ENCODE measurements at regions not wholly inside any gene's neighbourhood (a gene's known extent, or its start where the extent isn't known, plus 50 kb on each side); places are given as distances from the start of the nearest gene placed in this dataset.
"Not testable (repeated sequence)": the region's sequence is repeated elsewhere in the genome, so short reads cannot be mapped to it uniquely, and the experiment has no call there.

GRCh38 chr5:113749334-113749733 lies 235.8 kb downstream of the YTHDC2 start:
- Histone ChIP-seq H3K36me3 (ENCODE audit: insufficient read depth) (no peaks in the 10 kb centered on the region), H3K9me2 (ENCODE audit: insufficient read depth) (no peaks in the 10 kb centered on the region), H3K27ac (ENCODE audit: low read depth) (no peak overlapping the region), H3F3A (replicated peaks; ENCODE audit: low read depth) (no peaks in the 10 kb centered on the region), H3K79me2 (replicated peaks; ENCODE audit: insufficient read depth) (no peaks in the 10 kb centered on the region), H3K4me2 (0 out of 2 replicates have a peak overlapping the region, but pooled peaks have one; percentile 2), H3K4me3 (no peak overlapping the region), H3K4me1 (ENCODE audit: insufficient read depth) (peaks cover 12% of the 10 kb centered on the region), H3K27me3 (ENCODE audit: insufficient read depth) (no peaks in the 10 kb centered on the region), H2AFZ (peak overlapping the region; percentile 5; the same call in 1 of the 2 replicates), H4K20me1 (replicated peaks; ENCODE audit: insufficient read depth) (no peaks in the 10 kb centered on the region)
- H3K4me3 Mint-ChIP-seq = no peak overlapping the region
- H3K36me3 Mint-ChIP-seq (ENCODE audit: low read depth) = peaks cover 14% of the 10 kb centered on the region
- peaks cover 18% of the 10 kb centered on the region for H3K9me3 Mint-ChIP-seq
- peaks cover 12% of the 10 kb centered on the region; the same call in 2 of the 3 replicates for H3K4me1 Mint-ChIP-seq
- ATAC-seq = peak; percentile 56
- peak; percentile 69 for DNase-seq (ENCODE audit: low spot score)
- H3K27ac Mint-ChIP-seq = 0 out of 2 replicates have a peak overlapping the region, but pooled peaks have one; percentile 3
- no peak for TF ChIP-seq ETS1 (IDR thresholded peaks at IDR 0.05)
- TF ChIP-seq EZH2 (IDR thresholded peaks at IDR 0.05; ENCODE audit: low read depth, unreplicated experiment) = no peak
- TF ChIP-seq, protein P1, sequence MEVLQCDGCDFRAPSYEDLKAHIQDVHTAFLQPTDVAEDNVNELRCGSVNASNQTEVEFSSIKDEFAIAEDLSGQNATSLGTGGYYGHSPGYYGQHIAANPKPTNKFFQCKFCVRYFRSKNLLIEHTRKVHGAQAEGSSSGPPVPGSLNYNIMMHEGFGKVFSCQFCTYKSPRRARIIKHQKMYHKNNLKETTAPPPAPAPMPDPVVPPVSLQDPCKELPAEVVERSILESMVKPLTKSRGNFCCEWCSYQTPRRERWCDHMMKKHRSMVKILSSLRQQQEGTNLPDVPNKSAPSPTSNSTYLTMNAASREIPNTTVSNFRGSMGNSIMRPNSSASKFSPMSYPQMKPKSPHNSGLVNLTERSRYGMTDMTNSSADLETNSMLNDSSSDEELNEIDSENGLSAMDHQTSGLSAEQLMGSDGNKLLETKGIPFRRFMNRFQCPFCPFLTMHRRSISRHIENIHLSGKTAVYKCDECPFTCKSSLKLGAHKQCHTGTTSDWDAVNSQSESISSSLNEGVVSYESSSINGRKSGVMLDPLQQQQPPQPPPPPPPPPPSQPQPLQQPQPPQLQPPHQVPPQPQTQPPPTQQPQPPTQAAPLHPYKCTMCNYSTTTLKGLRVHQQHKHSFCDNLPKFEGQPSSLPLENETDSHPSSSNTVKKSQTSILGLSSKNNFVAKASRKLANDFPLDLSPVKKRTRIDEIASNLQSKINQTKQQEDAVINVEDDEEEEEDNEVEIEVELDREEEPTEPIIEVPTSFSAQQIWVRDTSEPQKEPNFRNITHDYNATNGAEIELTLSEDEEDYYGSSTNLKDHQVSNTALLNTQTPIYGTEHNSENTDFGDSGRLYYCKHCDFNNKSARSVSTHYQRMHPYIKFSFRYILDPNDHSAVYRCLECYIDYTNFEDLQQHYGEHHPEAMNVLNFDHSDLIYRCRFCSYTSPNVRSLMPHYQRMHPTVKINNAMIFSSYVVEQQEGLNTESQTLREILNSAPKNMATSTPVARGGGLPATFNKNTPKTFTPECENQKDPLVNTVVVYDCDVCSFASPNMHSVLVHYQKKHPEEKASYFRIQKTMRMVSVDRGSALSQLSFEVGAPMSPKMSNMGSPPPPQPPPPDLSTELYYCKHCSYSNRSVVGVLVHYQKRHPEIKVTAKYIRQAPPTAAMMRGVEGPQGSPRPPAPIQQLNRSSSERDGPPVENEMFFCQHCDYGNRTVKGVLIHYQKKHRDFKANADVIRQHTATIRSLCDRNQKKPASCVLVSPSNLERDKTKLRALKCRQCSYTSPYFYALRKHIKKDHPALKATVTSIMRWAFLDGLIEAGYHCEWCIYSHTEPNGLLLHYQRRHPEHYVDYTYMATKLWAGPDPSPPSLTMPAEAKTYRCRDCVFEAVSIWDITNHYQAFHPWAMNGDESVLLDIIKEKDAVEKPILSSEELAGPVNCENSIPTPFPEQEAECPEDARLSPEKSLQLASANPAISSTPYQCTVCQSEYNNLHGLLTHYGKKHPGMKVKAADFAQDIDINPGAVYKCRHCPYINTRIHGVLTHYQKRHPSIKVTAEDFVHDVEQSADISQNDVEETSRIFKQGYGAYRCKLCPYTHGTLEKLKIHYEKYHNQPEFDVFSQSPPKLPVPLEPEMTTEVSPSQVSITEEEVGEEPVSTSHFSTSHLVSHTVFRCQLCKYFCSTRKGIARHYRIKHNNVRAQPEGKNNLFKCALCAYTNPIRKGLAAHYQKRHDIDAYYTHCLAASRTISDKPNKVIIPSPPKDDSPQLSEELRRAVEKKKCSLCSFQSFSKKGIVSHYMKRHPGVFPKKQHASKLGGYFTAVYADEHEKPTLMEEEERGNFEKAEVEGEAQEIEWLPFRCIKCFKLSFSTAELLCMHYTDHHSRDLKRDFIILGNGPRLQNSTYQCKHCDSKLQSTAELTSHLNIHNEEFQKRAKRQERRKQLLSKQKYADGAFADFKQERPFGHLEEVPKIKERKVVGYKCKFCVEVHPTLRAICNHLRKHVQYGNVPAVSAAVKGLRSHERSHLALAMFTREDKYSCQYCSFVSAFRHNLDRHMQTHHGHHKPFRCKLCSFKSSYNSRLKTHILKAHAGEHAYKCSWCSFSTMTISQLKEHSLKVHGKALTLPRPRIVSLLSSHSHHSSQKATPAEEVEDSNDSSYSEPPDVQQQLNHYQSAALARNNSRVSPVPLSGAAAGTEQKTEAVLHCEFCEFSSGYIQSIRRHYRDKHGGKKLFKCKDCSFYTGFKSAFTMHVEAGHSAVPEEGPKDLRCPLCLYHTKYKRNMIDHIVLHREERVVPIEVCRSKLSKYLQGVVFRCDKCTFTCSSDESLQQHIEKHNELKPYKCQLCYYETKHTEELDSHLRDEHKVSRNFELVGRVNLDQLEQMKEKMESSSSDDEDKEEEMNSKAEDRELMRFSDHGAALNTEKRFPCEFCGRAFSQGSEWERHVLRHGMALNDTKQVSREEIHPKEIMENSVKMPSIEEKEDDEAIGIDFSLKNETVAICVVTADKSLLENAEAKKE (CRISPR knock-in tag; IDR thresholded peaks at IDR 0.05) = no peak
- peak; percentile 58 for TF ChIP-seq CREB1 (CRISPR knock-in tag; IDR thresholded peaks at IDR 0.05; ENCODE audit: low read depth)
- no peaks in the 10 kb centered on the region for H3K27me3 Mint-ChIP-seq (ENCODE audit: insufficient read depth, low read depth, poor library complexity)

DNA sequence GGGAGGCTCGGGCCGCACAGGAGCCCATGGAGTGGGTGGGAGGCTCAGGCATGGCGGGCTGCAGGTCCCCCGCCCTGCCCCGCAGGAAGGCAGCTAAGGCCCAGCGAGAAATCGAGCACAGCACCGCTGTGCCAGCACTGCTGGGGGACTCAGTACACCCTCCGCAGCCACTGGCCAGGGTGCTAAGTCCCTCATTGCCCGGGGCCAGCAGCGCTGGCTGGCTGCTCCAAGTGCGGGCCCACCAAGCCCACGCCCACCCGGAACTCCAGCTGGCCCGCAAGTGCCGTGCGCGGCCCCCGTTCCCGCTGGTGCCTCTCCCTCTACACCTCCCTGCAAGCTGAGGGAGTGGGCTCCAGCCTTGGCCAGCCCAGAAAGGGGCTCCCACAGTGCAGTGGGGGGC lies 239.7 kb downstream of the YTHDC2 start:
- ATAC-seq; H3K9me2 ChIP-seq (ENCODE audit: insufficient read depth); H3K27me3 ChIP-seq (ENCODE audit: insufficient read depth); H3F3A ChIP-seq (replicated peaks; ENCODE audit: low read depth); H3K27ac Mint-ChIP-seq; H3K4me3 Mint-ChIP-seq; H3K36me3 ChIP-seq (ENCODE audit: insufficient read depth); H4K20me1 ChIP-seq (replicated peaks; ENCODE audit: insufficient read depth); H3K79me2 ChIP-seq (replicated peaks; ENCODE audit: insufficient read depth); H3K27ac ChIP-seq (ENCODE audit: low read depth); H2AFZ ChIP-seq; H3K4me2 ChIP-seq; DNase-seq (ENCODE audit: low spot score); H3K27me3 Mint-ChIP-seq (ENCODE audit: insufficient read depth, low read depth, poor library complexity); H3K4me3 ChIP-seq: not testable (repeated sequence)
- Mint-ChIP-seq H3K4me1 (peaks cover 15% of the 10 kb centered on the region; the same call in 2 of the 3 replicates), H3K9me3 (peaks cover 34% of the 10 kb centered on the region), H3K36me3 (ENCODE audit: low read depth) (peaks cover 27% of the 10 kb centered on the region)
- peaks cover 12% of the 10 kb centered on the region for H3K4me1 ChIP-seq (ENCODE audit: insufficient read depth)
